RWPE1 (cell line): ENCODE measurements at regions not wholly inside any gene's neighbourhood (a gene's known extent, or its start where the extent isn't known, plus 50 kb on each side); places are given as distances from the start of the nearest gene placed in this dataset.
"Not testable (repeated sequence)": the region's sequence is repeated elsewhere in the genome, so short reads cannot be mapped to it uniquely, and the experiment has no call there.

Experiments
- CTCF ChIA-PET: fragments of 350-600 bp; sonication (Branson Sonifier 250); formaldehyde crosslinking; extraction: SDS; loops from one replicate; lab custom pipeline; 2021; lab: Yijun Ruan, JAX
- POLR2A ChIA-PET: fragments of 400-600 bp; formaldehyde crosslinking; extraction: SDS; loops from one replicate; lab custom pipeline; 2020; ENCODE audit warnings: antibody characterized with exemption; ENCODE audit not compliant: low non-redundant PET; lab: Yijun Ruan, JAX
- DNase-seq: peaks from one replicate; pipeline ENCODE4 v3.0.0; 2012; ENCODE audit warnings: low spot score
- H3K27ac ChIP-seq: fragments of 450-650 bp; 2 replicates; pipeline ENCODE4 v1.5.1; 2017
- CTCF ChIP-seq: fragments of 450-650 bp; conservative IDR thresholded peaks from 2 replicates; pipeline ENCODE4 v1.5.1; 2017; ENCODE audit warnings: low read depth, mild to moderate bottlenecking

GRCh38 chr12:92414170-92415070 lies 268.8 kb upstream of the BTG1 start:
- no peak for TF ChIP-seq CTCF
- ChIA-PET CTCF (interaction anchor here (0.6 to 0.7 kb wide), 2 partner anchors 80 to 837 kb away, joined by 3 to 4 read pairs; no protein-coding TSS in a partner anchor), POLR2A (no interaction called here)
- DNase-seq: no peak
- H3K27ac ChIP-seq: no peak overlapping the region

DNA sequence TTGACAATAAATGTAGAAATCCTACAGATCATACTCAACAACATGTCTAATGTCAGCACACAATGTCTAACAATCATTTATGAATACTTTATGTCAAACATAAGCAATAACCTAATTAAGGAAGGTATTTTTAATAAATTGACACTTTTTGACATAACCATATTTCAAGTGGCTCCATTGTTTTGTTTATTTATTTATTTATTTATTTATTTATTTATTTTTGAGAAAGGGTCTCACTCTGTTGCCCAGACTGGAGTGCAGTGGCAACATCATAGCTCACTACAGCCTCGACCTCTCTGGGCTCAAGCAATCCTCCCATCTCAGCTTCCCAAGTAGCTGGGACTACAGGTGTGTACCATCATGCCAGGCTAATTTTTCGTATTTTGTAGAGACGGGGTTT lies 267.6 kb upstream of the BTG1 start:
- no peak overlapping the region for H3K27ac ChIP-seq
- ChIA-PET POLR2A (no interaction called here), CTCF (no interaction called here)
- DNase-seq: no peak
- TF ChIP-seq CTCF: no peak

DNA sequence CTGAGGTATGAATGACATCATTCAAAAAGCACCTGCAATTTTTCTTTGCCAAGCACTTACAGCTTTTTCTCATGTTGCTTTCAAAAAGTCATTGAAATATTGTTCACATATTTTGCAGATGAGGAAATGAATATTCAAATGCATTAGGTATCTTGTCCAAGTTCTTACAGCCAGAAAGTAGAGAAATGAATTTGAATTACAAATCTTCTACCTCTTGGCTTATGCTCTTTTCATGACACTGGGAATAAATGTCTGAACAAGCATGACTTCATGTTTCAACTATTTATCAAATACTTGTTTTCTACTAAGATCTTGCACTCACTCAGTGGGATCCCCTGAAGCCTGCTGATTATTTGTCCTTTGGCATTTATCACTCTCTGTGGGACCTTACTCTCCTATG lies 267.2 kb upstream of the BTG1 start:
- no peak for TF ChIP-seq CTCF
- H3K27ac ChIP-seq: no peak overlapping the region
- POLR2A ChIA-PET: no interaction called here
- no peak for DNase-seq
- CTCF ChIA-PET: no interaction called here

GRCh38 chr12:92411687-92412086 lies 266.0 kb upstream of the BTG1 start:
- POLR2A ChIA-PET: no interaction called here
- no peak for TF ChIP-seq CTCF
- CTCF ChIA-PET: no interaction called here

DNA sequence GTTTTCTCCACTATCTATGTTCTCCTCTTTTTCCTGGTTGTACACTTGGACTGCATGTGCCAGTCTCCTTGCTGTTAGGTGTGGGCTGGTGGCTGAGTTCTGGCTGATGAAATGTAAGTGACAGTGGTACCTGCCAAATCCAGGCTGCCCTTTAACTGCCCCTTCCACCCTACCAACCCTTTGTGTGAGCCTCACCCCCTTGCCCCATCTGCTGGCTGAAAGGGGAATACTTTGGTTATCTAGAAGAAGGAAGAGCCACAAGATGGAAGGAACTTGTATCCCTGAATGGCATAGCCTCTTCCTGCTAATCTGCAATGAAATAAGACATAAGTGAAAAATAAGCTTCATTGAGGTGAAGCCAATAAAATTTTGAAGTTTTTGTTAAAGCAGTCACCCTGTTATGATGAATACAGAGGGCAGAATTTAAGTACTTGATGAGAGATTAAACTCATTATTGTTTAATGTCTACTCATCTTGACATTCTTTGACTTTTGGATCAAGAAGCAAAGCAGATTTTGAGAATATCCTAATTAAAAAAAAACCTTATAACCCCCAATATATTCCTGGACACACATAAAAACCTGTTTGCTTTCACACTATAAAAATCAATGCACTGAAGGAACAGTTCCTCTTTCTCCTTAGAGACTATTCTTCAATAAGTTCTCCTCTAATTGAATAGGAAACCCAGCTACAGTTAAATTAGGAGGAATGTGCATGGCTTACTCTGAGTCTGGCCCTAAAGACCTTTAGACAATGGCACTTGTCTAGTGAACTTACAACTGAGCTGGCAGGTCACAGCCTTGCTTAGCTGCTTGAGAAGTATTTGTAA lies 262.6 kb upstream of the BTG1 start:
- CTCF ChIA-PET: interaction anchor here (0.5 to 1.2 kb wide), 7 partner anchors 9 to 512 kb away, joined by 3 to 7 read pairs (median 3); no protein-coding TSS in a partner anchor
- POLR2A ChIA-PET: no interaction called here
- peak; percentile 23; the same call in 1 of the 2 replicates for TF ChIP-seq CTCF
- H3K27ac ChIP-seq: no peak overlapping the region
- DNase-seq: peak; percentile 32

More at GRCh38 chr12:92411687-92412086, 266.0 kb upstream of the BTG1 start:
- no peak for DNase-seq
- H3K27ac ChIP-seq: no peak overlapping the region

DNA sequence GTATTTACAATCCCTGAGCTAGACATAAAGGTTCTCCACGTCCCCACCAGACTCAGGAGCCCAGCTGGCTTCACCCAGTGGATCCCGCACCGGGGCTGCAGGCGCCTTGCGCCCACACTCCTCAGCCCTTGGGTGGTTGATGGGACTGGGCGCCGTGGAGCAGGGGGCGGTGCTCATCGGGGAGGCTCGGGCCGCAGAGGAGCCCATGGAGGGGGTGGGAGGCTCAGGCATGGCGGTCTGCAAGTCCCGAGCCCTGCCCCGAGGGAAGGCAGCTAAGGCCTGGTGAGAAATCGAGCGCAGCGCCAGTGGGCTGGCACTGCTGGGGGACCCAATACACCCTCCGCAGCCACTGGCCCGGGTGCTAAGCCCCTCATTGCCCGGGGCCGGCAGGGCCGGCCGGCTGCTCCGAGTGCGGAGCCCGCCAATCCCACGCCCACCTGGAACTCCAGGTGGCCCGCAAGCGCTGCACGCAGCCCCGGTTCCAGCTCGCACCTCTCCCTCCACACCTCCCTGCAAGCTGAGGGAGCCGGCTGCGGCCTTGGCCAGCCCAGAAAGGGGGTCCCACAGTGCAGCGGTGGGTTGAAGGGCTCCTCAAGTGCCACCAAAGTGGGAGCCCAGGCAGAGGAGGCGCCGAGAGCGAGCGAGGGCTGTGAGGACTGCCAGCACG lies 260.9 kb upstream of the BTG1 start:
- H3K27ac ChIP-seq, DNase-seq, POLR2A ChIA-PET, CTCF ChIA-PET: not testable (repeated sequence)

- DNase-seq, POLR2A ChIA-PET, CTCF ChIA-PET: not testable (repeated sequence)
Measured at GRCh38 chr12:92405801-92406251, 260.2 kb upstream of the BTG1 start.

More at GRCh38 chr12:92405801-92406251, 260.2 kb upstream of the BTG1 start:
- not testable (repeated sequence) for H3K27ac ChIP-seq
